HFF-Myc (cell line): ENCODE measurements at regions not wholly inside any gene's neighbourhood (a gene's known extent, or its start where the extent isn't known, plus 50 kb on each side); places are given as distances from the start of the nearest gene placed in this dataset.

Source experiments
- DNase-seq: peaks from one replicate; pipeline ENCODE4 v3.0.0-alpha.2; 2011; ENCODE audit warnings: low read depth; ENCODE audit errors: extremely low read depth
- H3K4me3 ChIP-seq: replicated peaks from 2 replicates; pipeline ENCODE4 v1.5.1; 2011; ENCODE audit warnings: low read depth, mild to moderate bottlenecking, control low read depth, low read length
- CTCF ChIP-seq: IDR thresholded peaks from 2 replicates; pipeline ENCODE4 v1.5.1; 2012; ENCODE audit warnings: mild to moderate bottlenecking, low read depth, low read length, control low read depth; ENCODE audit errors: missing control alignments

GRCh38 chr11:97259884-97260283 lies 870.1 kb downstream of the JRKL start:
- DNase-seq = no peak
- H3K4me3 ChIP-seq = no peak overlapping the region
- no peak for TF ChIP-seq CTCF

GRCh38 chr11:97263183-97263858 lies 873.5 kb downstream of the JRKL start:
- TF ChIP-seq CTCF = no peak
- DNase-seq = no peak
- H3K4me3 ChIP-seq = no peak overlapping the region

- TF ChIP-seq CTCF = no peak
- no peak overlapping the region for H3K4me3 ChIP-seq
- DNase-seq = no peak
Observed at GRCh38 chr11:97269527-97269926, 879.7 kb downstream of the JRKL start.

GRCh38 chr11:97279341-97279740 lies 889.5 kb downstream of the JRKL start:
- no peak for TF ChIP-seq CTCF
- no peak overlapping the region for H3K4me3 ChIP-seq
- no peak for DNase-seq

- no peak for DNase-seq
- TF ChIP-seq CTCF = no peak
Observed at GRCh38 chr11:97280347-97280746, 890.5 kb downstream of the JRKL start.

GRCh38 chr11:97289823-97290222 lies 900.0 kb downstream of the JRKL start:
- no peak for DNase-seq

More at GRCh38 chr11:97280347-97280746, 890.5 kb downstream of the JRKL start:
- no peak overlapping the region for H3K4me3 ChIP-seq

More at GRCh38 chr11:97289823-97290222, 900.0 kb downstream of the JRKL start:
- no peak for TF ChIP-seq CTCF
- no peak overlapping the region for H3K4me3 ChIP-seq
